SH-SY5Y (cell line): ENCODE measurements at regions not wholly inside any gene's neighbourhood (a gene's known extent, or its start where the extent isn't known, plus 50 kb on each side); places are given as distances from the start of the nearest gene placed in this dataset.

ENCODE experiments used
- GATA2 ChIP-seq: IDR thresholded peaks from 2 replicates; pipeline ENCODE4 v1.6.1; 2011; ENCODE audit warnings: mild to moderate bottlenecking, low read depth, low read length
- GATA3 ChIP-seq: IDR thresholded peaks from 2 replicates; pipeline ENCODE4 v1.6.1; 2011; ENCODE audit warnings: low read depth, mild to moderate bottlenecking, low read length, moderate library complexity

DNA sequence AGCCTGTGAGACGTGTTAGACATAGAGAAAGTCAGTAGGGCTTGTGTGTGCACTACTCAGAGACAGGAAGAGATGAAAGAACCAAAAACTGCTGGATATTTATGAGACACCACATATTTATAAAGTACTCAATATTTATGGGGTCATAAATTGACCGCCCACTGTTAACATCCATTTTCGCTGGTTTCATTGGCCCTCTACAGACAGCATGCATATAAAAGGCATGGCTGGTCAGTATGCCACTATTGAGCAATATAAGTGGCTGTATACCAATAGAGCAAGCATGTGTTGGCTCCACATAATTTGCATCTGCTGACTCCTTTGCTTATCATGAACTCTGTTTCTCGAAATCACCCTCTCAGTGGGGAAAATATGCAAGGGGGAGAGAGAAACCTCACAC, 110.3 kb upstream of the BTN3A2 start:
- no peak for TF ChIP-seq GATA3
- TF ChIP-seq GATA2 = no peak

DNA sequence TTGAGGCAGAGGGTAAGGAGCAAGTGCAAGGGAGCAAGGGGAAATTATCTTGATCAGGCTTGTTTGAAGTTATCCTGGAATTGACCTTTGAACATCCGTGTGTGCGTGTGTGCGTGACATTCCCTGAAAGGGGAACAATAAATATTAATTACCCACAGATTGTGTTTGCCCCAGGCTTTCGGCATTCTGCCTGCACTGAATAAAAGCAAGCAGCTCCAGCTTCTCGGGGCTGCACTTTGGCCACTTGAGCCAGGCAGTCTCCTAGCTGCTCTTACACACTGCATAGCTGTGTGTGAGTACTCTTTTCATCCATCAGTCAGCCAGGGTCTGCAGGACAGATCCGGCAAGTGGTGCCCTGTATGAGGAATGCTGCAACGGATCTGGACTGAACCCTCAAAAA, 107.7 kb upstream of the BTN3A2 start:
- TF ChIP-seq GATA3 = no peak
- TF ChIP-seq GATA2 = no peak

DNA sequence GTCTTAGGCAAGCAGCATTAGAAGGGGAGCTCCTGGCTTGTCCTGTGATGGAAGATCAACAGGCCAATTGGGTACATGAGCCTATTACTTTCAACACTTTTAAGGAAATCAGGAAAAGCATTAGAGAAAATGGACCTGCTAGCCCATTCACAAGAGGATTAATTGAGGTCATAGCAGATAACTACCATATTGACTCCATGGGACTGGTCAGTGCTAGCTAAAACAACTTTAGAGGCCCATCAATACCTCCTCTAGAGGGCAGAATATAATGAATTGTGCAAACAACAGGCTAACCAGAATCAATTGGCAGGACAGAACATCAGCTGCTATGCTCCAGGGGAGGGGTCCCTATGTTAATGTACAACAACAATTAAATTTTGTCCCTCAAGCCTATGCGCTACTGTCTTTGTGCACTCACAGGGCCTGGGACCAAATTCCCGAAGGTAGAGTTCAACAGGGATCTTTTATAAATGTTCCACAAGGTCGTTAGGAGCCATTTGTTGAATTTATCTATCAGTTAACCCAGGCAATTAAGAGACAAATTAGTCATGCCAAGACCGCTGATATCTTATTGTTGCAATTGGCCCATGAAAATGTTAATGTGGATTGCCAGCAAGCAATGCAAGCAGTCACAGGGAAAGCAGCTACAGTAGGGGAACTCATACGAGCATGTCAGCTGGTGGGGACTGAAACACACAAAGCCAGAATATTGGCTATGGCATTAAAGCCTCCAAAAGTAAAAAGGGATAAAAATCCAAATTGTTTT, 106.6 kb upstream of the BTN3A2 start:
- no peak for TF ChIP-seq GATA3
- no peak for TF ChIP-seq GATA2

DNA sequence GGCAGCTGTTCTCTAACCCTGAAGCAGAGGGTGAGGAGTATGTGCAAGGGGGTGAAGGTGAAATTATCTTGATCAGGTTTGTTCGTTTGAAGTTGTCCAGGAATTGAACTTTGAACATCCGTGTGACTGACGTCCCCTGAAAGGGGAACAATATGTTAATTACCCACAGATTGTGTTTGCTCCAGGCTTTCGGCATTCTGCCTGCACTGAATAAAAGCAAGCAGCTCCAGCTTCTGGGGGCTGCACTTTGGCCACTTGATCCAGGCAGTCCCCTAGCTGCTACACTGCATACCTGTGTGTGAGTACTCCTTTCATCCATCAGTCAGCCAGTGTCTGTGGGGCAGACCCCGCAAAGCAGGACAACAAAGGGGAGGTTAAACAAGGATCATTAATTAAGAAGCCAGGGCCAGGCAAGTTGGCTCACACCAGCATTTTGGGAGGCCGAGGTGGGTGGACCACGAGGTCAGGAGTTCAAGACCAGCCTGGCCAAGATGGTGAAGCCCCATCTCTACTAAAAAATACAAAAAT, 104.8 kb upstream of the BTN3A2 start:
- TF ChIP-seq GATA3 (no peak), GATA2 (no peak)

DNA sequence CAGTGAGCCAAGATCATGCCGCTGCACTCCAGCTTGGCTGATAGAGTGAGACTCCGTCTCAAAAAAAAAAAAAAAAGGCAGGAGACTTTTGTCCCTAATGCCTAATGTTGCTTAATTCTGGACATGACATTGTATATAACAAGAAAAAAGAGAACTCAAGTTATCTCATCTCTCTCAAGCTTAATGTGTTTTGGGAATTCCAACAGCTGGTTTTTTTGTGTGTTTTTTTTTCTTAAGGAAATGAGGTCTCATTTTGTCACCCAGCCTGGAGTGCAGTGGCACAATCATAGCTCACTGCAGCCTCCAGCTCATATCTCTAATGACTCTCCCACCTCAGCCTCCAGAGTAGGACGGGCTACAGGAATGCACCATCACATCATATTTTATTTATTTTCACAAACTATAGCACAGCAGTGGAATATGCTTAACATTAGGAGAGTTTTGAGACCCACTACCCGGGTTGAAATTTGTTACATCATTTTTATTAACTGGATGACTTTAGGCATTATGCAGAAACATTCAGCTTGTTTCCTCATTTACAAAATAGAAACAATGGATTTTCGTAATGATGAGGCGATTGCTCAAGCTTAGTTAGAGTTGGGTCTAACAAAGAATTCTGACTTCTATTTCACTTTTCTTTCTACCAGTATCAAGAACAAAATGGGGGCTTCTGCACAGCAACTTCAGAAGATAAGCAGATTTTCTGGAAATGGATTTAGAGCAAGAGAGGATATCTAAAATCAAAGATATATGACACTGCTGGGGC, 104.1 kb upstream of the BTN3A2 start:
- TF ChIP-seq GATA2 (no peak), GATA3 (no peak)

DNA sequence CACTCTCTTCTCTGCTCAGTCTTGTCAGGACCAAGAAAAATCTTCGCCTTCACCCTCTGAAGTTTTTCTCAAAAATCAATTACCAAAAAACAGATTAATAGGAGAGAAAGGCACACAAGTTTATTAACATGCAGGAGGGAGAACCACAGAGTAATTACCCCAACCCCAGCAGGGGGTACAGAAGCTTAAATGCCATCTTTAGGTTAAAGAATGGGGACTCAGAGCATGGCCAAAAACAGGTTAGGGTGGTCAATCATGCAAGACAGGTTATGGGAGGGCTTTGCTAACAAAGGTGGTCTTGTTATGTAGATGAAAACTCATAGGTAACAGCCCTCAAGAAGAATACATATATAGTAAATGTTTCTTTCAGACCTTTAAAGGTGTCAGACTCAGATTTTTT, 100.5 kb upstream of the BTN3A2 start:
- no peak for TF ChIP-seq GATA2
- no peak for TF ChIP-seq GATA3

DNA sequence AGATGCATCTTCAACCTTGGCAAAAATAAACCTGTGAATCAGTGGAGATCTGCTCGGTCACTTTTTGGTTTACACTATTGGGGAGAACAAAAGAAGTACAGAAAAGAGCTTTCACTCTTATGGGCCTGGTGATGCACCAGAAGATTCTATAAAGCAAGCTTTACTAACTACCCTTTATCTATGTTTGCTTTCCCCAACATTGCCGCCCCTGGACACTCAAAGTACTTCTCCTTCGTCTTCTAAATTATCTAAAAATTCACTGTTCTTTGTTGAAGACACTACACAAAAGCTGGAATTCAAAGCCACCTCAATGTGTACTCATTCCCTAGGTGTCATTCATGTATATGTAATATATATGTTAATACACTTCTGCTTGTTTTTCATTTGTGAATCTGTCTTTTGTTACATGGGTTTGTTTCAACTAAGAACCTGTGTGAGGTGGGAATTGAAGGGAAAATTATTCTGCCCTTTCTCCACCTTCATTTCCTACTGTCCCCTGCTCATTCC, 97.9 kb upstream of the BTN3A2 start:
- TF ChIP-seq GATA3 = no peak
- TF ChIP-seq GATA2 = no peak

DNA sequence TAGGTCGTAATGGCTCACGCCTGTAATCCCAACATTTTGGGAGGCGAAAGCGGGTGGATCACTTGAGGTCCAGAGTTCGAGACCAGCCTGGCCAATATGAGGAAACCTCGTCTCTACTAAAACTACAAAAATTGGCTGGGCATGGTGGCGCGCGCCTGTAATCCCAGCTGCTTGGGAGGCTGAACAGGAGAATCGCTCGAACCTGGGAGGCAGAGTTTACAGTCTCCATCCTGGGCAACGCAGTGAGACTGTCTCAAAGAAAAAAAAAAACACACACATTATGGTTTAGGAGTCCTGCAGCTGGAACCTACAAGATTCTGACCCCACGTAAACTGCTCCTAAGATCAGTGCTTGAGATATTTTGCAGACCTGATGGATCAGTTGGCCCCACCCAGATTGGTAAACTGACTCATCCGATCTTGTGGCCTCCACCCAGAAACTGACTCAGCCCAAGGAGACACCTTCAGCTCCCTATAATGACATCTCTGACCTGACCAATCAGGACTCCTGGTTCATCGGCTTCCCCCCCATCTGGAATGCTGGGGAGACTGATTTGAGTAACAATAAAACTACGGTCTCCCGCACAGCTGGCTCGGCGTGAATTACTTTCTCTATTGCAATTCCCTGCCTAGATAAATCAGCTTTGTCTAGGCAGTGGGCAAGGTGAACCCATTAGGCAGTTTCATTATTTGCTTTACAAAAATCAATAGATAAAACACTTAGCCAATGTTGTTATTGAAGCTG, 96.2 kb upstream of the BTN3A2 start:
- TF ChIP-seq GATA2 (no peak), GATA3 (no peak)

DNA sequence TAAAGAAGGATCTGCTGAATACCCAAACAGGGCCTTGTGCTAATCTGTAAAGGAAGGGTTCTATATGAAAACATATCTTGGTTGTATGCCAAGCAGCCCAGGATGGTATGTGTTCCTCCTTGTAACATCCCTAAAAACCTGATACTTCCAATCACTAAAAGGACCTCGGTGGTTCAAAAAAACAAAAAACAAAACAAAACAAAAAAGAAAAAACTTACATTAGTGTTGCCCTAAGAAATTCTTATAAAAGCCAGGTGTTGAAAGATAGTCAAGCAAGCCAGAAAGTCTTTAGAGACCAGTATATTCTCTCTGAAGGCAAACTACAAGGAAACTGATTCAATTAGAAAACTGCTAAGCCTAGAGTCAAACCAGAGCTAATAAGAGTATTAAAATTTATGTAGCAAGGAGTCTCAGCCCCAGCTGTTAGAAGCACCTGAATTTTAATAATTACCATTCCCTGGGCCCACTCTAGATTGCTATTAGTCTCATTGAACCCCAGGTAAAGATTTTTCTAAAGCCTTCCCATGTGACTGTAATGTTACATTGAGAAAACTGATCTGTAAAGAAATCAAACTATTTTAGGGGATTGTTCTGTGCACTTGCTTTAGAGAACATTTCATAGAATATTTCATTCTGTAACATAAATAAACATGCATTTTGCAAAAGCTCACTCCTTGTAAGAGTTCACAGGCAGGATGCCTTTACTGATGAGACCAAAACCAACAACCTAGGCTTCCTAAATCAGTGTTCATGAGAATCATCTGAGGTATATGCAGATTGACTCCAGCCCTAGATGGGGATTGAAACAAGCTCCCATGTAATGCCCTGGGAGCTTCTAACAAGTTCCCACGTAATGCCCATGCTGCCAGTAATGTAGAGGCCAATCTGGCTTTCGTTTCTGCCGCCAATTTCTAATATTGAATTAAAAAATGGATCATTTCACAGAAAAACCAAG, 95.2 kb upstream of the BTN3A2 start:
- TF ChIP-seq GATA2 (no peak), GATA3 (no peak)

DNA sequence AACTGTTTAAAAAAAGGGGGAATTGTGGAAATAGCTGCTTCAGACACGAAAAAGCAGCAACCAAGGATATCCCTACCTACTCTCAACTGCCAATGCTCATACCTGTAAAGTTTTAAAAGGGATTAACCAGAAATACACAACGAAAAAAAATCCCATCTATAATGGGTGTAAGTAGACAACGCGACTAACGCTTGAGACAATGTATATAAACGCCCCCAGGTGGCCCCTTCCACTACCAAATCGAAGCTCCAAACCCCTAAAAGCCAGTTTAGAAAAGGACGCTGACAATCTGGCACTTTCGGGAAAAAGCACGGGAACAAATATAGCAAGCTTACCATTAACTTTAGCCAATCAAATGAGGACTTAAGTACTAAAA, 94.5 kb upstream of the BTN3A2 start:
- TF ChIP-seq GATA3 (no peak), GATA2 (no peak)

DNA sequence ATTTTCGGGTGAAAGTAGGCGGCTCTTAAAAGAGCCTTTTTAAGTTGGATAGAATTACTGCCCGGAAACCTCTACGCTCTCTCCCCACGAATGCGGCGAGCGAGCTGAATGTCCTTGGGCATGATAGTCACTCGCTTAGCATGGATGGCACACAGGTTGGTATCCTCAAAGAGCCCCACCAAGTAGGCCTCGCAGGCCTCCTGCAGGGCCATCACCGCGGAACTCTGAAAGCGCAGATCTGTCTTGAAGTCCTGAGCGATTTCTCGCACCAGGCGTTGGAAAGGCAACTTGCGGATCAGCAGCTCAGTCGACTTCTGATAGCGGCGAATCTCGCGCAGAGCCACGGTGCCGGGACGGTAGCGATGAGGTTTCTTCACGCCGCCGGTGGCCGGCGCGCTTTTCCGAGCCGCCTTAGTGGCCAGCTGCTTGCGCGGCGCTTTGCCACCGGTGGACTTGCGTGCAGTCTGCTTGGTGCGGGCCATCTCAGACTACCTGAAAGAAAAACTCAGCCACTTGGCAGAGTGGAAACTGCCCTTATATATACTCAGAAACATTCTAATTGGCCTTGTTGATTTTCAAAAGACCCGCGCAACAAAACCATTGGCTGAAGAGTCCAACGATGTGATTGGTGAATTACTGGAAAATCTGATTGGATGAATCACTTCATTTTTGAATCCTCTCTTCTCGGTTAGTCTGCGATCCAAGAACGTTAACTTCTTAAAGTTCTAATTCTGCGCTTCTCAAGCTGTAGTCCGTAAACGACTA, 93.9 kb upstream of the BTN3A2 start:
- TF ChIP-seq GATA2 = no peak
- no peak for TF ChIP-seq GATA3

DNA sequence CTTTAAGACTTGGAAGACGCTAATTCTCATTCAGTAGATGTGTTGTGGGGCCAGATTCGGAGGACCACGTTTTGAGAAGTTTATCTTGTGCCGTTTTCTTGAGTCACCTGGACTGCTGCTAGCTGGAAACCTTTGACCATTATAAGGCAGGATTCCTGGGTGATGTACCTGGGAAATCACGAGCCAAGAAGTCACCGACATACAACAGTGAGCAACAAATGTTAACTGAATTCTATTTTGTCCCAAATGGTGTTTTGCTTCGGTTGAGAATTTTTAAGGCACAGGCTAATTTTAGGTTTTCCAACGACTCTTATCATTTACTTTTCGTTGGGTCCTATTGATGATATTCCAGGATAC, 93.4 kb upstream of the BTN3A2 start:
- TF ChIP-seq GATA2 = no peak
- no peak for TF ChIP-seq GATA3

DNA sequence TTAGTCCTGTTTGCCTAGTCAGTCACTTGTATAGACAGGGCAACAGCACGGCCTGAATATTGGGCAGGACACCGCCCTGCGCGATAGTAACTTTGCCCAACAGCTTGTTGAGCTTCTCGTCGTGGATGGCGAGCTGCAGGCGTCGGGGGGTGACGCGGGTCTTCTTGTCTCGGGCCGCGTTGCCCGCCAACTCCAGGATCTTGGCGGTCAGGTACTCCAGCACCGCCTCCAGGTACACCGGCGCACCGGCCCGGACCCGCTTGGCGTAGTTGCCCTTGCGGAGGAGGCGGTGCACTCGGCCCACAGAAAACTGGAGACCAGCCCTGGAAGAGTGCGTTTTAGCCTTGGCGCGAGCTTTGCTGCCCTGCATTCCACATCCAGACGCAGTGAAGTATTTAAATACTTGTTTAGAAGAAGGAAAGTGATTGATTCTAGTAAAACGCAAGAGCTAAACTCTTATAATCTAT, 92.8 kb upstream of the BTN3A2 start:
- TF ChIP-seq GATA2 (no peak), GATA3 (no peak)
